ENCODE measurements at regions not wholly inside any gene's neighbourhood (a gene's known extent, or its start where the extent isn't known, plus 50 kb on each side); places are given as distances from the start of the nearest gene placed in this dataset.

DNA sequence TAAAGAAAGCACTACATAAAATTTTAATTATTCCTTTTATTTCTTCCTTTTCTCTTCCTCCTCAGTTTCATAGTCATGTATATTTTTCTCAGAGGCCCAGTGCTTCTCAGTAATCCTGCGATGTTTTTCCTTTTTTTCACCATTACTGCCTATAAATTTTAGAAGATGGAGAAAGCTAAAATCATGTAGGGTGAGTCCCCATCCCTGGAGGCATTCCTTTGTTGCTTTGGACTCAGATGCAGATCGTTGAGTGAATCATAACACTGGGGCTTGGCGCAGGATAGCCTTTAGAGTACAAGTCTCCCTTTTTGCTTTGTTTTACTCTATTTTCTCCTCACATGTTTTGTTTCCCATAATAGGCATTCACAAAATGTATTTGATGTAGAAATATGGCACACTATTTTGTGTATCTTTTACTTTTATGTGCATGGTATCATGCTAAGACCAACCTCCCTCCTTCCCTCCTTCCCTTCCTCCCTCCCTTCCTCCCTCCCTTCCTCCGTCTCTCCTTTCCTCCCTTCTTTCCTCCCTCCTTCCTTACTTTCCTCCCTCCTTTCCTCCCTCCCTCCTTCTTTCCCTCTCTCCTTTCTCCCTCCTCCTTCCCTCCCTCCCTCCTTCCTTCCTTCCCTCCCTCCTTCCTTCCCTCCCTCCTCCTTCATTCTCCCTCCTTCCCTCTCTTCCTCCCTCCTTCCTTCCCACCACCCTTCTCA lies 72.4 kb downstream of the NUDT12 start:
- Histone ChIP-seq H3K9me3 (ENCODE audit: control insufficient read depth in 2 of 3, insufficient read depth in 1 of 3, low read length in 3 of 3) (peaks cover 0 to 4% (median 0%) of the 10 kb centered on the region in 3 donors), H3K27me3 (ENCODE audit: control insufficient read depth, insufficient read depth, low read length) (no peaks in the 10 kb centered on the region), H3K27ac (ENCODE audit: low read depth in 2 of 2, low read length in 2 of 2) (no peak overlapping the region), H3K9ac (ENCODE audit: low read length in 3 of 3) (no peak overlapping the region), H3K4me1 (ENCODE audit: control insufficient read depth in 2 of 3, insufficient read depth in 2 of 3, low read depth in 1 of 3, low read length in 3 of 3) (no peaks in the 10 kb centered on the region), H3K36me3 (ENCODE audit: control insufficient read depth in 2 of 3, insufficient read depth in 3 of 3, low read length in 3 of 3) (no peaks in the 10 kb centered on the region), H3K4me3 (ENCODE audit: low read length in 3 of 3) (no peak overlapping the region)
- intact Hi-C loops (cut with DNase I), result no loop called here
- DNase-seq (no peak), FAIRE-seq (no peak)
- TF ChIP-seq, protein P1, sequence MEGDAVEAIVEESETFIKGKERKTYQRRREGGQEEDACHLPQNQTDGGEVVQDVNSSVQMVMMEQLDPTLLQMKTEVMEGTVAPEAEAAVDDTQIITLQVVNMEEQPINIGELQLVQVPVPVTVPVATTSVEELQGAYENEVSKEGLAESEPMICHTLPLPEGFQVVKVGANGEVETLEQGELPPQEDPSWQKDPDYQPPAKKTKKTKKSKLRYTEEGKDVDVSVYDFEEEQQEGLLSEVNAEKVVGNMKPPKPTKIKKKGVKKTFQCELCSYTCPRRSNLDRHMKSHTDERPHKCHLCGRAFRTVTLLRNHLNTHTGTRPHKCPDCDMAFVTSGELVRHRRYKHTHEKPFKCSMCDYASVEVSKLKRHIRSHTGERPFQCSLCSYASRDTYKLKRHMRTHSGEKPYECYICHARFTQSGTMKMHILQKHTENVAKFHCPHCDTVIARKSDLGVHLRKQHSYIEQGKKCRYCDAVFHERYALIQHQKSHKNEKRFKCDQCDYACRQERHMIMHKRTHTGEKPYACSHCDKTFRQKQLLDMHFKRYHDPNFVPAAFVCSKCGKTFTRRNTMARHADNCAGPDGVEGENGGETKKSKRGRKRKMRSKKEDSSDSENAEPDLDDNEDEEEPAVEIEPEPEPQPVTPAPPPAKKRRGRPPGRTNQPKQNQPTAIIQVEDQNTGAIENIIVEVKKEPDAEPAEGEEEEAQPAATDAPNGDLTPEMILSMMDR (IDR thresholded peaks at IDR 0.05; ENCODE audit: borderline replicate concordance, extremely low read depth, insufficient read depth), result no peak

DNA sequence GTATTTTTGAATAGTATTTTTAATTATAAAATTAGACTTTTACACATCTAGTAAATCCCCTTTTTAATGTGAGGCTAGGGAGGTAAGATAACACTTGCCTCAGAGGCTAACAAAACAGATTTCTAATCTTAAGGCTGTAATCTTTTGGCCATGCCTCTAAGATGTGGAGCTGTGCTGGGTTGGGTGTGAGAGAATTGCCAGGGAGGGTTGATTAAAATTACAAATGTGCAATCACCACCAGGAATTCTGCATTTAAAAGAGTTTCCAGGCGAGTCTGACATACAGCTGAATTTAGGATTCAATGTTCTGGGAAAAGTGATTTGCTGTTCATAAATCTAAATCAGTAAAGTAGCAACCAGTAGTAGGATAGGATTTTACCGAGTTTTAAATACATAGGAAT lies 73.3 kb downstream of the NUDT12 start:
- TF ChIP-seq, protein P1 (IDR thresholded peaks at IDR 0.05; ENCODE audit: borderline replicate concordance, extremely low read depth, insufficient read depth), result no peak

DNA sequence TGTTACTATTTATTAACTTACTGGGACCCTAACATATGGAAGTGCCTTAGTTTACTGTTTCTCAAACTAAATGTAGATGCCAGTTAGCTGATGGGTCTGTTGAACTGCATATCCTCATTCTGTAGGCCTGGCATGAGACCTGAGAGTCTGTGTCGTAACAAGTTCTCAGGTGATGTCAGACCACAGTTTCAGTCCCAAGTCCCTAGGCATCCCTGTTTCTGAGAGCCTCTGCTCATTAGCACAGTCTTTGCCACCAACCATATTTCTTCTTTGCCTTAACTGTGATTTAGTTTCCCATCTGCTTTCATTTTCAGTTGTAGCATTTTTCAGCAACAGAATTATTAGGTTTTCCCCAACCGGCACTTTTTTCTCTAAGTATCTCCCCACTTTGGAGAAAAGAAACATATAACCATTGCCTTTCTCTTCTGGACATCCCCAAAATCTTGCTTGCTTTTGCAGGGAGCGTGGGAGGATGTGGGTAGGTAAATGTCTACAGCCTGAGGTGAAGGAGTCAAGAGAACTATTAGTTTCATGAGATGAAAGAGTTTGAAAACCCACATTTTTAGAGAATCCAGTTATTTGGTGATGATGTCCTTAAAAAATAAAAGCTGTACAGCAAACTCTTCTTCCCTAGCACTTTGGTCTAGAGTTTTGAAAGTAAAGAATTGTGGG lies 74.6 kb downstream of the NUDT12 start:
- H3K4me1 ChIP-seq (ENCODE audit: control insufficient read depth in 2 of 3, insufficient read depth in 2 of 3, low read depth in 1 of 3, low read length in 3 of 3), result no peaks in the 10 kb centered on the region
- no peak overlapping the region for H3K27ac ChIP-seq (ENCODE audit: low read depth in 2 of 2, low read length in 2 of 2)
- no peak overlapping the region for H3K9ac ChIP-seq (ENCODE audit: low read length in 3 of 3)
- H3K27me3 ChIP-seq (ENCODE audit: control insufficient read depth, insufficient read depth, low read length), result no peaks in the 10 kb centered on the region
- H3K36me3 ChIP-seq (ENCODE audit: control insufficient read depth in 2 of 3, insufficient read depth in 3 of 3, low read length in 3 of 3), result no peaks in the 10 kb centered on the region
- H3K9me3 ChIP-seq (ENCODE audit: control insufficient read depth in 2 of 3, insufficient read depth in 1 of 3, low read length in 3 of 3), result no peaks in the 10 kb centered on the region
- TF ChIP-seq, protein P1 (IDR thresholded peaks at IDR 0.05; ENCODE audit: borderline replicate concordance, extremely low read depth, insufficient read depth), result no peak
- no peak for DNase-seq
- no peak for FAIRE-seq
- no peak overlapping the region for H3K4me3 ChIP-seq (ENCODE audit: low read length in 3 of 3)
- intact Hi-C loops (cut with DNase I), result no loop called here

More for the DNA sequence above, 73.3 kb downstream of the NUDT12 start:
- no peak overlapping the region for H3K4me3 ChIP-seq (ENCODE audit: low read length in 3 of 3)
- intact Hi-C loops (cut with DNase I), result no loop called here
- H3K9me3 ChIP-seq (ENCODE audit: control insufficient read depth in 2 of 3, insufficient read depth in 1 of 3, low read length in 3 of 3), result peaks cover 0 to 3% (median 0%) of the 10 kb centered on the region in 3 donors
- H3K27ac ChIP-seq (ENCODE audit: low read depth in 2 of 2, low read length in 2 of 2), result no peak overlapping the region
- no peak for FAIRE-seq
- H3K27me3 ChIP-seq (ENCODE audit: control insufficient read depth, insufficient read depth, low read length), result no peaks in the 10 kb centered on the region
- no peaks in the 10 kb centered on the region for H3K4me1 ChIP-seq (ENCODE audit: control insufficient read depth in 2 of 3, insufficient read depth in 2 of 3, low read depth in 1 of 3, low read length in 3 of 3)
- H3K9ac ChIP-seq (ENCODE audit: low read length in 3 of 3), result no peak overlapping the region
- H3K36me3 ChIP-seq (ENCODE audit: control insufficient read depth in 2 of 3, insufficient read depth in 3 of 3, low read length in 3 of 3), result no peaks in the 10 kb centered on the region
- DNase-seq, result no peak
